GM06990 (cell line): ENCODE measurements at regions not wholly inside any gene's neighbourhood (a gene's known extent, or its start where the extent isn't known, plus 50 kb on each side); places are given as distances from the start of the nearest gene placed in this dataset.

Source experiments
- DNase-seq: peaks from one replicate; pipeline ENCODE4 v3.0.0-alpha.2; 2011; ENCODE audit not compliant: insufficient read length; ENCODE audit errors: extremely low read depth
- H3K27me3 ChIP-seq: replicated peaks from 2 replicates; pipeline ENCODE4 v1.6.0; 2011; ENCODE audit warnings: low read length; ENCODE audit not compliant: control insufficient read depth, insufficient read depth
- H3K36me3 ChIP-seq: 2 replicates; pipeline ENCODE4 v1.5.1; 2011; ENCODE audit warnings: low read length; ENCODE audit not compliant: control insufficient read depth, insufficient read depth
- H3K4me3 ChIP-seq: replicated peaks from 2 replicates; pipeline ENCODE4 v1.5.1; 2011; ENCODE audit warnings: low read depth, mild to moderate bottlenecking, control low read depth, low read length
- TF ChIP-seq, protein P1 (sequence below): IDR thresholded peaks from 2 replicates; pipeline ENCODE4 v1.5.1; 2011; ENCODE audit warnings: low read length, control low read depth, mild to moderate bottlenecking, inconsistent platforms; ENCODE audit not compliant: insufficient read depth, poor library complexity, severe bottlenecking

DNA sequence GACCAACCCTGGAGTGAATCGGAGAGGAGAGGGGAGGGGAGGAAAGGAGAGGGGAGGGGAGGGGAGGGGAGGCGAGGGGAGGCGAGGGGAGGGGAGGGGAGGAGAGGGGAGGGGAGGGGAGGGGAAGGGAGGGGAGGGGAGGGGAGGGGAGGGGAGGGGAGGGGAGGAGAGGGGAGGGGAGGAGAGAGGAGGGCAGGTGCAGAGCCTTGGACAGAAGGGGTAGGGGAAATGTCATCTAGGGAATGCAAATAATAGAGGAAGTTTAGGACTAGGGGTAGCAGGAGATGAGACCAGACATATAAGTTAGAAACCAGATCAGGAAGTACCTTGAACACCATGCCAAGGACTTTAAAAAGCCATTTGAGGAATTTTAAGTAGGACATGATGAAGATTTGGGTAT, 119.8 kb downstream of the RBFOX3 start:
- H3K4me3 ChIP-seq: no peak overlapping the region
- TF ChIP-seq, protein P1, sequence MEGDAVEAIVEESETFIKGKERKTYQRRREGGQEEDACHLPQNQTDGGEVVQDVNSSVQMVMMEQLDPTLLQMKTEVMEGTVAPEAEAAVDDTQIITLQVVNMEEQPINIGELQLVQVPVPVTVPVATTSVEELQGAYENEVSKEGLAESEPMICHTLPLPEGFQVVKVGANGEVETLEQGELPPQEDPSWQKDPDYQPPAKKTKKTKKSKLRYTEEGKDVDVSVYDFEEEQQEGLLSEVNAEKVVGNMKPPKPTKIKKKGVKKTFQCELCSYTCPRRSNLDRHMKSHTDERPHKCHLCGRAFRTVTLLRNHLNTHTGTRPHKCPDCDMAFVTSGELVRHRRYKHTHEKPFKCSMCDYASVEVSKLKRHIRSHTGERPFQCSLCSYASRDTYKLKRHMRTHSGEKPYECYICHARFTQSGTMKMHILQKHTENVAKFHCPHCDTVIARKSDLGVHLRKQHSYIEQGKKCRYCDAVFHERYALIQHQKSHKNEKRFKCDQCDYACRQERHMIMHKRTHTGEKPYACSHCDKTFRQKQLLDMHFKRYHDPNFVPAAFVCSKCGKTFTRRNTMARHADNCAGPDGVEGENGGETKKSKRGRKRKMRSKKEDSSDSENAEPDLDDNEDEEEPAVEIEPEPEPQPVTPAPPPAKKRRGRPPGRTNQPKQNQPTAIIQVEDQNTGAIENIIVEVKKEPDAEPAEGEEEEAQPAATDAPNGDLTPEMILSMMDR: no peak
- no peak for DNase-seq
- H3K36me3 ChIP-seq: no peaks in the 10 kb centered on the region
- H3K27me3 ChIP-seq: no peaks in the 10 kb centered on the region; the same call in 1 of the 2 replicates

DNA sequence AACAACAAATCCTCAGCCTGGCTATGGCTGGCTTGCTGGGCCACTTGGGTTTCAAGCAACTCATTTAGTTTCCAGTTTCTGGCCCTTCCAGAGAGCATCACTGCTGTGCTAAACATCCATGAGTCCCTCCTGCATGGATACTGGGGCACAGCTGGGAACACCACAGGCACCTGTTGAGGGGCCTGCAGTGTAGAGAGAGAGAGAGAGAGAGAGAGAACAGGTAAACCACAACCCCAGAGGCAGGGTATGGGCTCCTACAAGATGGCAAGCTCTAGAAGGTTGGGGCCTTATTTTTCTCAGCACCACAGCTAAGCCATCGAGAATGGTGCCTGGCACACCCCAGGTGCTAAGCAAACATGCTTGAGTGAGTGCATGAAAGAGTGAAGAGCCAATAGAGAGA, 120.3 kb downstream of the RBFOX3 start:
- DNase-seq: no peak
- H3K27me3 ChIP-seq: no peaks in the 10 kb centered on the region; the same call in 1 of the 2 replicates
- H3K36me3 ChIP-seq: no peaks in the 10 kb centered on the region
- TF ChIP-seq, protein P1: no peak
- no peak overlapping the region for H3K4me3 ChIP-seq

DNA sequence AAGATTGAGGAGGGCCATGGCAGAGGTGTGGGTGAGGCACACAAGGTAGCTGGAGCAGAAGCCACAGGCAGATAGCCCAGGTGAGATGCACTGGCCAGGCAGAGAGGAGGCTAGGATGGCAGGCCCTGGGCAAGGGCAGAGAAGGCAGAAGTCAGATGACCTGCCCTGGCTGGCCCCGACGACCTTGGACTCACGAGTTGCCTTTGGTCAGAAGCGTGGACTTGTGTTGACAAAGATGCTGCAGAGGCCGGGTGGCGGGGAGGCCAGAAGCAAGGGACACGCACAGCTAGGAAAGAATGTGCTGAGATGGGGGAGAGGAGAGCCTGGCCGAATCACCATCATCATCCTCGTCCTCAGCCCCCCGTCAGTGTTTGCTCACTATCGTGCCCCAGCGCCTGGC, 123.7 kb downstream of the RBFOX3 start:
- no peak for DNase-seq
- no peaks in the 10 kb centered on the region; the same call in none of the 2 replicates for H3K27me3 ChIP-seq
- no peak overlapping the region for H3K4me3 ChIP-seq
- TF ChIP-seq, protein P1: no peak
- no peaks in the 10 kb centered on the region for H3K36me3 ChIP-seq

- Histone ChIP-seq H3K36me3 (no peaks in the 10 kb centered on the region), H3K27me3 (no peaks in the 10 kb centered on the region; the same call in 1 of the 2 replicates), H3K4me3 (no peak overlapping the region)
- DNase-seq: no peak
- TF ChIP-seq, protein P1: no peak
Measured at GRCh38 chr17:79485991-79486390, 124.9 kb downstream of the RBFOX3 start.

DNA sequence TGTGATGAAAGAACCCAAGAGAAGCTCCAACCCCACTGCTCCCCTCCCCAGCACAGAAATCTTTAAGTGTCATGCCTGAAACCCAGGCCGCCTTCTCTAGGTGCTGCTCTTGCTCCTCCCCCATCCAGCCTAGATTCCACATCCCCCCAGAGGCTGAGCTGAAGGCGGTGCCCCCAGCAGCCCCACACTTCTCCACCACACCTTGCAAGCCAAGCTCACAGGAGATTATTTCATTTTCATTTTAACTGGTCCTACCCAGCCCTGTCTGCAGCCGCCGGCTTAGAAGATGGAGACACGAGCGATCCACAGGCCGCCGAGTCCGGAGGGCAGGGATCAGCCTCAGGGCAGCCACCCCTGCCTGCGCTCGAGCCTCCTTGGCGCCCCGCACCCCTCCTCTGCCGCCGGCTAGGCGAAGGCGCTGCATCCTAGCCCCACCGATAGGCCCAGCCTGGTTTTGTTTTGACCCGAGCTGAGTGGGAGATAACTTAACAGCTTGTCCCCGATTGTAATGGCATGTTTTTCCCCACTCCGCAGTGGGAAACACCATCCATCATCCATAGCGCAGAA, 125.3 kb downstream of the RBFOX3 start:
- DNase-seq: no peak
- H3K27me3 ChIP-seq: no peaks in the 10 kb centered on the region; the same call in 1 of the 2 replicates
- TF ChIP-seq, protein P1: no peak
- H3K36me3 ChIP-seq: no peaks in the 10 kb centered on the region
- H3K4me3 ChIP-seq: no peak overlapping the region
